Pancreas (tissue), 10 donors: ENCODE measurements at regions not wholly inside any gene's neighbourhood (a gene's known extent, or its start where the extent isn't known, plus 50 kb on each side); places are given as distances from the start of the nearest gene placed in this dataset.
A peak's percentile ranks its signal among the peaks of the same experiment; 100 is the strongest.
"Not testable (repeated sequence)": the region's sequence is repeated elsewhere in the genome, so short reads cannot be mapped to it uniquely, and the experiment has no call there.

Source experiments
- ATAC-seq, 4 donors: fragments of 200-7000 bp; cut with Tn5 transposase; one replicate each; pipeline versions ENCODE4 v1.8.0 to v1.9.1; 2020; ENCODE audit warnings: mild to moderate bottlenecking in 4 of 4, moderate library complexity in 4 of 4
- DNase-seq, 6 donors: peaks; one replicate each; pipeline ENCODE4 v3.0.0-alpha.2; 2020
- FAIRE-seq: peaks from 2 replicates; lab custom pipeline; 2012; peaks lifted over from hg19 to GRCh38; lab: Jason Lieb, UNC
- H3K27ac ChIP-seq, 4 donors: fragments of 200-600 bp; sonication (generic); 1 replicate in 3 of 4; 2 replicates in 1 of 4; pipeline versions ENCODE4 v1.5.0 to v1.8.0; 2020
- H3K27me3 ChIP-seq, 4 donors: fragments of 200-600 bp; one replicate each; pipeline ENCODE4 v1.8.0; 2021
- H3K36me3 ChIP-seq, 3 donors: fragments of 200-600 bp; sonication (generic) in 1 of 3; one replicate each; pipeline versions ENCODE4 v1.5.0 to v1.8.0; 2020 to 2021
- H3K4me1 ChIP-seq, 3 donors: fragments of 200-600 bp; one replicate each; pipeline ENCODE4 v1.8.0; 2021
- H3K4me3 ChIP-seq, 4 donors: fragments of 200-600 bp; sonication (generic) in 2 of 4; one replicate each; pipeline versions ENCODE4 v1.5.0 to v1.8.0; 2020 to 2021
- H3K9me3 ChIP-seq, 4 donors: fragments of 200-600 bp; one replicate each; pipeline ENCODE4 v1.8.0; 2021
- WGBS, 2 donors: extraction: QIAGEN DNeasy Blood & Tissue Kit; methylation state at CpG; one replicate each; pipeline ENCODE4 v1.1.7; 2013; 5-methylcytosine and 5-hydroxymethylcytosine counted together
- intact Hi-C, 3 donors: fragments of 100-400 bp; cut with DNase I; formaldehyde crosslinking; loops; one replicate each; pipeline versions ENCODE4 v1.11.1 to v1.14.2; 2022
- TF ChIP-seq, protein P1 (sequence below), 4 donors: fragments of 200-600 bp; sonication (generic) in 3 of 4; IDR thresholded peaks; one replicate each; pipeline versions ENCODE4 v1.5.0 to v1.8.0; 2021; ENCODE audit warnings: antibody characterized with exemption in 4 of 4
- donor health status: healthy with polysubstance abuse.
- donor health status: DM: no; HTN: no; CAD: no; lungs with moderate emphysema.
- donor health status: DM: no; HTN: no; CAD: no.
- donor health status: control.
- donor health status: control.
- donor health status: Bipolar disorder and iron deficiency.
- donor health status: DM: yes; HTN: yes; CAD: no.
- donor health status: DM: no; HTN: no; CAD: no.
- donor health status: DM: no; HTN: no; CAD: no.
- donor health status: DM: yes; HTN: yes; CAD: no.

- H3K27me3 ChIP-seq = no peaks in the 10 kb centered on the region
- no peak for ATAC-seq
- no peaks in the 10 kb centered on the region for H3K4me1 ChIP-seq
- TF ChIP-seq, protein P1, sequence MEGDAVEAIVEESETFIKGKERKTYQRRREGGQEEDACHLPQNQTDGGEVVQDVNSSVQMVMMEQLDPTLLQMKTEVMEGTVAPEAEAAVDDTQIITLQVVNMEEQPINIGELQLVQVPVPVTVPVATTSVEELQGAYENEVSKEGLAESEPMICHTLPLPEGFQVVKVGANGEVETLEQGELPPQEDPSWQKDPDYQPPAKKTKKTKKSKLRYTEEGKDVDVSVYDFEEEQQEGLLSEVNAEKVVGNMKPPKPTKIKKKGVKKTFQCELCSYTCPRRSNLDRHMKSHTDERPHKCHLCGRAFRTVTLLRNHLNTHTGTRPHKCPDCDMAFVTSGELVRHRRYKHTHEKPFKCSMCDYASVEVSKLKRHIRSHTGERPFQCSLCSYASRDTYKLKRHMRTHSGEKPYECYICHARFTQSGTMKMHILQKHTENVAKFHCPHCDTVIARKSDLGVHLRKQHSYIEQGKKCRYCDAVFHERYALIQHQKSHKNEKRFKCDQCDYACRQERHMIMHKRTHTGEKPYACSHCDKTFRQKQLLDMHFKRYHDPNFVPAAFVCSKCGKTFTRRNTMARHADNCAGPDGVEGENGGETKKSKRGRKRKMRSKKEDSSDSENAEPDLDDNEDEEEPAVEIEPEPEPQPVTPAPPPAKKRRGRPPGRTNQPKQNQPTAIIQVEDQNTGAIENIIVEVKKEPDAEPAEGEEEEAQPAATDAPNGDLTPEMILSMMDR (IDR thresholded peaks at IDR 0.05) = no peak
- H3K9me3 ChIP-seq = no peaks in the 10 kb centered on the region
- whole genome bisulfite sequencing, 2 donors = 89 to 93% methylated on average over 13 of the region's 13 CpGs
- no peak overlapping the region for H3K27ac ChIP-seq
- intact Hi-C loops = no loop called here
- H3K4me3 ChIP-seq = no peak overlapping the region
- H3K36me3 ChIP-seq = no peaks in the 10 kb centered on the region
- no peak for DNase-seq
- no peak for FAIRE-seq
Measured at GRCh38 chr4:128538111-128538882, 250.7 kb upstream of the PGRMC2 start.

- ATAC-seq (no peak), FAIRE-seq (no peak), DNase-seq (no peak)
- intact Hi-C loops = no loop called here
- Histone ChIP-seq H3K4me3 (no peak overlapping the region), H3K36me3 (no peaks in the 10 kb centered on the region), H3K27me3 (no peaks in the 10 kb centered on the region), H3K27ac (no peak overlapping the region), H3K9me3 (no peaks in the 10 kb centered on the region), H3K4me1 (no peaks in the 10 kb centered on the region)
- TF ChIP-seq, protein P1 (IDR thresholded peaks at IDR 0.05) = no peak
- 94 to 96% methylated on average over 1 of the region's 1 CpG for WGBS, 2 donors
Measured at GRCh38 chr4:128536746-128537145, 249.1 kb upstream of the PGRMC2 start.

DNA sequence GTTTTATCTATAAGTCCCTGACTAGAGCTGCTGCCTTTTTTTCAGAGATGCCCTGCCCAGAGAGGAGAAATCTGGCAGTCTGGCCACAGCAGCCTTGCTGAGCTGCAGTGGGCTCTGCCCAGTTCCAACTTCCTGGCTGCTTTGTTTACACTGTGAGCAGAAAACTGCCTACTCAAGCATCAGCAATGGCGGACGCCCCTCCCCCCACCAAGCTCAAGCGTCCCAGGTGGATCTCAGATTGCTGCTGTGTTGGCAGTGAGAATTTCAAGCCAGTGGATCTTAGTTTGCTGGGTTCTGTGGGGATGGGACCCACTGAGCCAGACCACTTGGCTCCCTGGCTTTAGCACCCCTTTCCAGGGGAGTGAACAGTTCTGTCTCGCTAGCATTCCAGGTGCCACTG is 247.9 kb upstream of the PGRMC2 start:
- H3K27me3 ChIP-seq, FAIRE-seq, H3K4me3 ChIP-seq, intact Hi-C loops, DNase-seq, H3K9me3 ChIP-seq, H3K36me3 ChIP-seq, ATAC-seq, H3K4me1 ChIP-seq, H3K27ac ChIP-seq: not testable (repeated sequence)
- WGBS, 2 donors = 56 to 63% methylated on average over 4 of the region's 4 CpGs

DNA sequence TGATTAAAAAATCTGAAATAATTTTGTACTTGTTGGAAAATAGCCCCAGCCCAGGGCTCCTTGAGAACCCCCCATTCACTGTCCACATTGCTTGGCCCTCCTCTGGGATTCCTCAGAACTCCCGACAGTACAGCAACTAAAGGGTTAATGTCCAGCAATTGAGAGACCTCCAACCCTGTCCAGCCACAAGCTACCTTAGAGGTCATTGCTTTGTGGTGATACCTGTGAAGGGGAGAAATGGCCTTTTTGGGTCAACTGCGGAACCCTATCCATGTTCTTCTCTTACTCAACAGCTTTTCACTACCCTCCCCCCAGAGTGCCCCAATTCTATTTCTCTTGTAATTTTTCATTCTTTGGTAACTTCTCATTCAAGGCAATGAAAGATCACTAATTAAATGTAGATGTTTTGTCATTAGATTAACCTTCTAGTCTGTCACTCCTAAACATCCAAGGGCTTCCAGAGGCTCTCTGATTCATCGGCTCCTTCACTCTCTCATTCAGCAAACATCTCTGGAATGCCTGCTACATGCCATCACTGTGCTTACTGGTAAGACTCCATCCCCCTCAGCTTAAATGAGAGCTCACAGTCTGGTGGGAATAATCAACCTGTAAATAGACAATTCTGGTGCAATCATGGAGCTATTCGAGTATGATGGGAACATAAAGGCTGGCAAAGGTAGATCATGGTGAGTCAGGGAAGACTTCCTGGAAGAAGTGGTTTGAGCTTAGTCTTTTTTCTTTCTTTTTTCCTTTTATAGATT is 241.4 kb upstream of the PGRMC2 start:
- no peaks in the 10 kb centered on the region for H3K27me3 ChIP-seq
- H3K4me1 ChIP-seq = peaks cover 7 to 14% (median 10%) of the 10 kb centered on the region in 3 donors
- H3K9me3 ChIP-seq = no peaks in the 10 kb centered on the region
- ATAC-seq (peak in 3 of 4 donors; percentile 19 to 76 (median 70)), DNase-seq (no peak), FAIRE-seq (no peak)
- H3K36me3 ChIP-seq = no peaks in the 10 kb centered on the region
- intact Hi-C loops = no loop called here
- TF ChIP-seq, protein P1 (IDR thresholded peaks at IDR 0.05) = no peak
- WGBS, 2 donors = 74 to 76% methylated on average over 4 of the region's 4 CpGs
- peak overlapping the region in 1 of 4 donors; percentile 11 for H3K27ac ChIP-seq
- H3K4me3 ChIP-seq = no peak overlapping the region

DNA sequence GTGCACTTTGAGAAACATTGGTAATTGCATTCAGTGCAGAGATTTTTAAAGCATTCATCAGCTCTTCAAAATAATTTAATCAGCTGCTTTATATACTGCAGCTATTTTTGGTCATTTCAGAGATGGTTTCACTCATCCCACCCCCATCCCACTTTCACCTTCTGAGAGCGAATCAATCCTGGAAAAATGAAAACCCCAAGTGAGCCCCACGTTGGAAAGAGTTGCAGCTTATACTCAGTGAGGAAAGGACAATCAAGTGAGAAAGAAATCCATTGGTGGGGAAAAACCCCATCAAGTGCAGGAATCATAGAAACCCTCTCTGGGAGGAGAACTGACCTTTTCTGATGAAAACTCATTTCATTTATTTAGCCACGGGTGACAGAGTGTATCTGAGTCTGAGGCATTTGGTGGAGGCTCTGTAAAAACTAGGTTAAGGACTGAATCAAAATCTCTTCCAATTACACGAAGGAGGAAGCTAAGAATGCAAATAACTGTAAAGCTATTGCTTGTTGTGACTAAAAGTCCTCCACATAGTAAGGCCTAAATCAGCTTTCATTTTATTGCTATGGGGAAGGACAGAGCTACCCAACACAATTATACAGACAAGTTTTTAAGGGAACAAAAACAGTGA is 240.4 kb upstream of the PGRMC2 start:
- Histone ChIP-seq H3K9me3 (no peaks in the 10 kb centered on the region), H3K4me1 (peaks cover 7 to 14% (median 10%) of the 10 kb centered on the region in 3 donors), H3K36me3 (no peaks in the 10 kb centered on the region), H3K4me3 (no peak overlapping the region), H3K27me3 (no peaks in the 10 kb centered on the region), H3K27ac (peak overlapping the region in 1 of 4 donors; percentile 22)
- intact Hi-C loops = no loop called here
- WGBS, 2 donors = 73 to 76% methylated on average over 4 of the region's 4 CpGs
- FAIRE-seq (no peak), DNase-seq (no peak), ATAC-seq (no peak)
- TF ChIP-seq, protein P1 (IDR thresholded peaks at IDR 0.05) = no peak
